ENCODE measurements at regions not wholly inside any gene's neighbourhood (a gene's known extent, or its start where the extent isn't known, plus 50 kb on each side); places are given as distances from the start of the nearest gene placed in this dataset.
"Not testable (repeated sequence)": the region's sequence is repeated elsewhere in the genome, so short reads cannot be mapped to it uniquely, and the experiment has no call there.

GRCh38 chr12:131274906-131275305, 321.2 kb downstream of the ADGRD1 start:
- no peak for DNase-seq (ENCODE audit: low spot score)

GRCh38 chr12:131275824-131276223, 322.1 kb downstream of the ADGRD1 start:
- no peak for DNase-seq (ENCODE audit: low spot score)

- no peak for DNase-seq (ENCODE audit: low spot score)
Observed at GRCh38 chr12:131276501-131277185, 322.9 kb downstream of the ADGRD1 start.

- DNase-seq (ENCODE audit: low spot score): not testable (repeated sequence)
Observed at GRCh38 chr12:131277186-131278091, 323.7 kb downstream of the ADGRD1 start.

- not testable (repeated sequence) for DNase-seq (ENCODE audit: low spot score)
Observed at GRCh38 chr12:131278451-131279115, 324.9 kb downstream of the ADGRD1 start.

- DNase-seq (ENCODE audit: low spot score): no peak
Observed at GRCh38 chr12:131279281-131279921, 325.7 kb downstream of the ADGRD1 start.

- no peak for DNase-seq (ENCODE audit: low spot score)
Observed at GRCh38 chr12:131280426-131280825, 326.7 kb downstream of the ADGRD1 start.

- no peak for DNase-seq (ENCODE audit: low spot score)
Observed at GRCh38 chr12:131281016-131281415, 327.3 kb downstream of the ADGRD1 start.

- DNase-seq (ENCODE audit: low spot score): no peak
Observed at GRCh38 chr12:131282292-131283080, 328.8 kb downstream of the ADGRD1 start.

- DNase-seq (ENCODE audit: low spot score): no peak
Observed at GRCh38 chr12:131283191-131283861, 329.6 kb downstream of the ADGRD1 start.

GRCh38 chr12:131283862-131284825, 330.4 kb downstream of the ADGRD1 start:
- DNase-seq (ENCODE audit: low spot score): not testable (repeated sequence)

- DNase-seq (ENCODE audit: low spot score): not testable (repeated sequence)
Observed at GRCh38 chr12:131284954-131285904, 331.5 kb downstream of the ADGRD1 start.

GRCh38 chr12:131285905-131286295, 332.2 kb downstream of the ADGRD1 start:
- DNase-seq (ENCODE audit: low spot score): not testable (repeated sequence)

- DNase-seq (ENCODE audit: low spot score): not testable (repeated sequence)
Observed at GRCh38 chr12:131286301-131286700, 332.6 kb downstream of the ADGRD1 start.

GRCh38 chr12:131287015-131287937, 333.6 kb downstream of the ADGRD1 start:
- no peak for DNase-seq (ENCODE audit: low spot score)

GRCh38 chr12:131287938-131288764, 334.4 kb downstream of the ADGRD1 start:
- DNase-seq (ENCODE audit: low spot score): no peak

Data from AG20443 (cell line).